ENCODE measurements at regions not wholly inside any gene's neighbourhood (a gene's known extent, or its start where the extent isn't known, plus 50 kb on each side); places are given as distances from the start of the nearest gene placed in this dataset.

DNA sequence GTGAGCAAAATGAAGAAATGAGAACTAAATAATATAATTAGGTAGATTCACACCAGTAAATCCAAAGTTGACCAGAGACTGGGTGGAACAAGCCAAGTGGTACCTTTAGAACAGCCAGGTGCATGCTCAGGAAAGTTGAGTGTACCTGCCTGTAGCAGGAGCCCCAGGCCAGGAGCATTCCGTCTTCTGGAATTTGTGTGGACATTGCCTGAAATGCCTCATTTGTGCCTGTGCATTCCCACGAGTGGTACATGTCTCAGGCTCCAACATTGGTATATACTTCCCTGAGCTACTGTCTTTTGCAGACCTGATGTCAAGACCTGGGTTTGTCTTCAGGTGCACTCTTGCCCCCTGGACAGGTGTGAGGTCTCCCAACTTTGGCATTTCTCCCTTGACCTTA, 187.6 kb upstream of the NECTIN1 start:
- H3K27ac ChIP-seq (ENCODE audit: low read depth in 1 of 2, low read length in 1 of 2) = no peak overlapping the region
- DNase-seq (no peak), ATAC-seq (ENCODE audit: insufficient read depth, low FRiP score) (no peak)
- WGBS, 2 donors = 73 to 75% methylated on average over 2 of the region's 2 CpGs
- TF ChIP-seq, protein P1, sequence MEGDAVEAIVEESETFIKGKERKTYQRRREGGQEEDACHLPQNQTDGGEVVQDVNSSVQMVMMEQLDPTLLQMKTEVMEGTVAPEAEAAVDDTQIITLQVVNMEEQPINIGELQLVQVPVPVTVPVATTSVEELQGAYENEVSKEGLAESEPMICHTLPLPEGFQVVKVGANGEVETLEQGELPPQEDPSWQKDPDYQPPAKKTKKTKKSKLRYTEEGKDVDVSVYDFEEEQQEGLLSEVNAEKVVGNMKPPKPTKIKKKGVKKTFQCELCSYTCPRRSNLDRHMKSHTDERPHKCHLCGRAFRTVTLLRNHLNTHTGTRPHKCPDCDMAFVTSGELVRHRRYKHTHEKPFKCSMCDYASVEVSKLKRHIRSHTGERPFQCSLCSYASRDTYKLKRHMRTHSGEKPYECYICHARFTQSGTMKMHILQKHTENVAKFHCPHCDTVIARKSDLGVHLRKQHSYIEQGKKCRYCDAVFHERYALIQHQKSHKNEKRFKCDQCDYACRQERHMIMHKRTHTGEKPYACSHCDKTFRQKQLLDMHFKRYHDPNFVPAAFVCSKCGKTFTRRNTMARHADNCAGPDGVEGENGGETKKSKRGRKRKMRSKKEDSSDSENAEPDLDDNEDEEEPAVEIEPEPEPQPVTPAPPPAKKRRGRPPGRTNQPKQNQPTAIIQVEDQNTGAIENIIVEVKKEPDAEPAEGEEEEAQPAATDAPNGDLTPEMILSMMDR (IDR thresholded peaks at IDR 0.05; ENCODE audit: control extremely low read depth, extremely low read depth) = no peak
- H3K9ac ChIP-seq (ENCODE audit: insufficient read depth in 1 of 2, low read length in 2 of 2) = no peak overlapping the region
- no peaks in the 10 kb centered on the region for H3K36me3 ChIP-seq (ENCODE audit: control insufficient read depth in 4 of 4, insufficient read depth in 4 of 4, low read length in 4 of 4)
- H3K27me3 ChIP-seq (ENCODE audit: control insufficient read depth in 3 of 3, insufficient read depth in 3 of 3, low read length in 2 of 3) = peaks cover 0 to 3% (median 0%) of the 10 kb centered on the region in 3 donors
- no peak overlapping the region for H3K4me3 ChIP-seq
- no peaks in the 10 kb centered on the region for H3K4me1 ChIP-seq (ENCODE audit: control insufficient read depth in 5 of 5, insufficient read depth in 5 of 5, low read length in 5 of 5)
- no peaks in the 10 kb centered on the region for H3K9me3 ChIP-seq (ENCODE audit: control insufficient read depth in 4 of 4, insufficient read depth in 3 of 4, low read length in 3 of 4)

DNA sequence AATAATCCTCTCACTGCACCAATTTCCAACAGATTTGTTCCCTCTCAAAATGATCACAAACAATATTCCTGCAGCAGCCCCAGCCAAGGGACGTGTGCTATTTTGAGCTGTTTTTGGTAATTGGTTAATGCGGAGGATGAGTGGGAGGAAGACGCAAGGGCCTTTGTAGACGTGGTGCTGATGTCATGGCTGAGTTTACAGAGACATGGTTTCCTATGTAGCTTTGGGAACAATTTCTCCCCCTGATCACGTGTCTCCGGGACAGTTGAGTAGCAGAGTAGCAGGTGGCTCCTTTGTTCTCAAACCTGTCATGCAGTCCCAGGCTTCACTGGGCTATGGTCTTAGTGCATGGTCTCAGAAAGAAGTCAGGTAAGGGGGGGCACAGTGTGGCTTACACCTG, 183.2 kb upstream of the NECTIN1 start:
- Histone ChIP-seq H3K9ac (ENCODE audit: insufficient read depth in 1 of 2, low read length in 2 of 2) (no peak overlapping the region), H3K36me3 (ENCODE audit: control insufficient read depth in 4 of 4, insufficient read depth in 4 of 4, low read length in 4 of 4) (no peaks in the 10 kb centered on the region)

DNA sequence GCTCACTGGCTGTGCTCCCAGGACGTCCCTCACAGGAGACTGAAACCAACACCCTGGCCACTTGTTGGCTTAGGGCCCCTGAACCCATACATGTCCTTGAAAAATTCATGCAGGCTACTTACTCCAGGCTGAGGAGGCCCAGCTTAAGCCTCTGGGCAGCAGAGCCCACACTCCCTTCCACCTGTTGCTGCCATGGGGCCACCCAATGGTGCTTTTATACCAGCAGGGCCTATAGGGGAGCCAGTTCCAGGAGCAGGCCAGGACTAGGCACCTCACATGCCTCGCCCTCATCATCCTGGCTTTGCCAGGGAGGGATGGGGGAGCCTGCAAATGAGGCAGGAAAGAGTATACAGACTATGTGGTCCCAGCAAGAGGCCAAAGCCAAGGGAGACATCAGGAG, 181.7 kb upstream of the NECTIN1 start:
- TF ChIP-seq, protein P1 (IDR thresholded peaks at IDR 0.05; ENCODE audit: control extremely low read depth, extremely low read depth) = no peak
- H3K4me1 ChIP-seq (ENCODE audit: control insufficient read depth in 5 of 5, insufficient read depth in 5 of 5, low read length in 5 of 5) = peaks cover 0 to 15% (median 3%) of the 10 kb centered on the region in 5 donors

More for the DNA sequence above, 183.2 kb upstream of the NECTIN1 start:
- Histone ChIP-seq H3K27me3 (ENCODE audit: control insufficient read depth in 3 of 3, insufficient read depth in 3 of 3, low read length in 2 of 3) (peaks cover 0 to 3% (median 0%) of the 10 kb centered on the region in 3 donors), H3K27ac (ENCODE audit: low read depth in 1 of 2, low read length in 1 of 2) (no peak overlapping the region), H3K4me1 (ENCODE audit: control insufficient read depth in 5 of 5, insufficient read depth in 5 of 5, low read length in 5 of 5) (peaks cover 0 to 13% (median 2%) of the 10 kb centered on the region in 5 donors), H3K4me3 (no peak overlapping the region), H3K9me3 (ENCODE audit: control insufficient read depth in 4 of 4, insufficient read depth in 3 of 4, low read length in 3 of 4) (no peaks in the 10 kb centered on the region)
- TF ChIP-seq, protein P1 (IDR thresholded peaks at IDR 0.05; ENCODE audit: control extremely low read depth, extremely low read depth) = no peak
- WGBS, 2 donors = 73 to 79% methylated on average over 6 of the region's 6 CpGs
- no peak for DNase-seq
- no peak for ATAC-seq (ENCODE audit: insufficient read depth, low FRiP score)

DNA sequence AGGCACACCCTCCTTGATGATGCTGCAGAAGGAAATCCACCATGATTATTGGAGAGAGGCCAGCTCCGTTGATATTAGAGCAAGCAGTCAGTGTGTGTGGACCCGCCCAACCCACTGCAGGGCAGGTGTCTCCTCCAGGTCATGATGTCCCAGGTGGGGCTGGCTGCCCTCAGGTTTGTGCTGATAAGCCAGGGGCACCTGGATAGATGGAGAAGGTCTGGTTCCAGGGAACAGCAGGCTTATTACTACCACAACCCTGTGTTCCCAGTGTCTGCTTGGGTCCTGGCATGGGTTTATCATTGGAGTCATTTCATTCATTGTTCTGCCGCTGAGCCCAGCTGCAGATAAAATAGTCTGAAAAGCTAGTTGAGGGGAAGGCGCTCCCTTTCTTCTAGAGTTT, 181.1 kb upstream of the NECTIN1 start:
- DNase-seq (no peak), ATAC-seq (ENCODE audit: insufficient read depth, low FRiP score) (no peak)
- WGBS, 2 donors = 87 to 96% methylated on average over 4 of the region's 4 CpGs
- Histone ChIP-seq H3K27ac (ENCODE audit: low read depth in 1 of 2, low read length in 1 of 2) (no peak overlapping the region), H3K27me3 (ENCODE audit: control insufficient read depth in 3 of 3, insufficient read depth in 3 of 3, low read length in 2 of 3) (no peaks in the 10 kb centered on the region), H3K4me1 (ENCODE audit: control insufficient read depth in 5 of 5, insufficient read depth in 5 of 5, low read length in 5 of 5) (peaks cover 0 to 15% (median 3%) of the 10 kb centered on the region in 5 donors), H3K4me3 (no peak overlapping the region), H3K9me3 (ENCODE audit: control insufficient read depth in 4 of 4, insufficient read depth in 3 of 4, low read length in 3 of 4) (no peaks in the 10 kb centered on the region), H3K36me3 (ENCODE audit: control insufficient read depth in 4 of 4, insufficient read depth in 4 of 4, low read length in 4 of 4) (no peaks in the 10 kb centered on the region), H3K9ac (ENCODE audit: insufficient read depth in 1 of 2, low read length in 2 of 2) (no peak overlapping the region)
- TF ChIP-seq, protein P1 (IDR thresholded peaks at IDR 0.05; ENCODE audit: control extremely low read depth, extremely low read depth) = no peak

More for the DNA sequence above, 181.7 kb upstream of the NECTIN1 start:
- Histone ChIP-seq H3K27me3 (ENCODE audit: control insufficient read depth in 3 of 3, insufficient read depth in 3 of 3, low read length in 2 of 3) (no peaks in the 10 kb centered on the region), H3K9me3 (ENCODE audit: control insufficient read depth in 4 of 4, insufficient read depth in 3 of 4, low read length in 3 of 4) (no peaks in the 10 kb centered on the region), H3K36me3 (ENCODE audit: control insufficient read depth in 4 of 4, insufficient read depth in 4 of 4, low read length in 4 of 4) (no peaks in the 10 kb centered on the region), H3K27ac (ENCODE audit: low read depth in 1 of 2, low read length in 1 of 2) (no peak overlapping the region), H3K4me3 (no peak overlapping the region), H3K9ac (ENCODE audit: insufficient read depth in 1 of 2, low read length in 2 of 2) (no peak overlapping the region)
- no peak for ATAC-seq (ENCODE audit: insufficient read depth, low FRiP score)
- WGBS, 2 donors = 79 to 89% methylated on average over 2 of the region's 2 CpGs
- no peak for DNase-seq

Measured in lung (tissue), 11 donors.